HepG2 (cell line): ENCODE measurements at regions not wholly inside any gene's neighbourhood (a gene's known extent, or its start where the extent isn't known, plus 50 kb on each side); places are given as distances from the start of the nearest gene placed in this dataset.

Experiments
- ATAC-seq: fragments of 200-7000 bp; cut with Tn5 transposase; 3 replicates; pipeline ENCODE4 v1.9.1; 2020; ENCODE audit warnings: mild to moderate bottlenecking, moderate library complexity
- BruUV-seq: library from RNA; stranded (reverse); fragments of 400-500 nt; replicated peaks from 2 replicates; lab custom pipeline; 2021; lab: Mats Ljungman, UMichigan
- CTCF ChIA-PET: fragments of 300-600 bp; formaldehyde crosslinking; extraction: SDS; loops from one replicate; lab custom pipeline; 2021; ENCODE audit warnings: low total read pairs, inconsistent platforms, low intra/inter-chr PET ratio; lab: Yijun Ruan, JAX
- POLR2A ChIA-PET: fragments of 350-600 bp; sonication (Branson Sonifier 250); formaldehyde crosslinking; loops from one replicate; lab custom pipeline; 2020; ENCODE audit warnings: antibody characterized with exemption, inconsistent platforms; lab: Yijun Ruan, JAX
- DNase-seq: peaks from one replicate; pipeline ENCODE4 v3.0.0-alpha.2; 2015; ENCODE audit warnings: low spot score
- FAIRE-seq: peaks from 3 replicates; lab custom pipeline; 2011; peaks lifted over from hg19 to GRCh38; lab: Jason Lieb, UNC
- H2AFZ ChIP-seq: one replicate; pipeline ENCODE4 v1.6.1; 2011; ENCODE audit warnings: low read length, inconsistent platforms
- H3K27ac ChIP-seq: fragments of 300-600 bp; 3 replicates; pipeline ENCODE4 v1.8.0; 2011; ENCODE audit warnings: mixed run types, mild to moderate bottlenecking, mixed read lengths, low read length, inconsistent platforms; ENCODE audit not compliant: insufficient read depth; ENCODE audit errors: extremely low read length
- H3K27me3 ChIP-seq, 2 experiments: fragments of 200-600 bp in 1 of 2; 2 replicates in 1 of 2; 3 replicates in 1 of 2; pipeline versions ENCODE4 v1.6.0 to v1.8.0; 2011; ENCODE audit warnings: low read length in 2 of 2, mild to moderate bottlenecking in 2 of 2, moderate library complexity in 2 of 2, inconsistent platforms in 1 of 2; ENCODE audit not compliant: insufficient read depth in 2 of 2, control insufficient read depth in 1 of 2
- H3K36me3 ChIP-seq, 2 experiments: fragments of 200-600 bp in 1 of 2; replicated peaks in 1 of 2; 2 replicates in 1 of 2; 3 replicates in 1 of 2; pipeline versions ENCODE4 v1.5.1 to v1.8.0; 2011; ENCODE audit warnings: low read length in 2 of 2, inconsistent platforms in 1 of 2; ENCODE audit not compliant: insufficient read depth in 2 of 2, control insufficient read depth in 1 of 2
- H3K4me1 ChIP-seq: 2 replicates; pipeline ENCODE4 v1.5.1; 2012; ENCODE audit warnings: low read length, inconsistent platforms; ENCODE audit not compliant: insufficient read depth
- H3K4me2 ChIP-seq: 2 replicates; pipeline ENCODE4 v1.6.0; 2011; ENCODE audit warnings: low read depth, low read length, inconsistent platforms
- H3K4me3 ChIP-seq, 3 experiments: fragments of 200-600 bp in 1 of 3; sonication (generic), shearing (Covaris generic) in 1 of 3; replicated peaks in 1 of 3; 2 replicates each; pipeline ENCODE4 v1.5.1; 2011 to 2016; ENCODE audit warnings: low read length in 3 of 3, inconsistent platforms in 2 of 3, low read depth in 2 of 3, mild to moderate bottlenecking in 2 of 3, control low read depth in 1 of 3, mixed read lengths in 1 of 3; ENCODE audit not compliant: insufficient read depth in 1 of 3
- H3K79me2 ChIP-seq: one replicate; pipeline ENCODE4 v1.6.1; 2011; ENCODE audit warnings: low read length, inconsistent platforms; ENCODE audit not compliant: insufficient read depth
- H3K9ac ChIP-seq: 2 replicates; pipeline ENCODE4 v1.6.0; 2011; ENCODE audit warnings: mild to moderate bottlenecking, low read depth, low read length, inconsistent platforms; ENCODE audit not compliant: insufficient read depth
- H3K9me3 ChIP-seq: 2 replicates; pipeline ENCODE4 v1.5.1; 2012; ENCODE audit warnings: mild to moderate bottlenecking, low read length
- H4K20me1 ChIP-seq: 2 replicates; pipeline ENCODE4 v1.6.0; 2011; ENCODE audit warnings: inconsistent platforms, mild to moderate bottlenecking, low read length, moderate library complexity; ENCODE audit not compliant: insufficient read depth
- EEA1 ChIP-seq: sonication (generic); formaldehyde crosslinking; IDR thresholded peaks from 2 replicates; pipeline ENCODE4 v1.5.1; 2020; ENCODE audit warnings: mild to moderate bottlenecking, missing genetic modification reagents, borderline replicate concordance
- ELF3 ChIP-seq: IDR thresholded peaks from 2 replicates; pipeline ENCODE4 v1.6.1; 2016; ENCODE audit warnings: missing genetic modification reagents, missing compliant biosample characterization
- KLF11 ChIP-seq: IDR thresholded peaks from 2 replicates; pipeline ENCODE4 v1.6.1; 2016; ENCODE audit warnings: missing compliant biosample characterization
- KLF12 ChIP-seq: sonication (generic); formaldehyde crosslinking; IDR thresholded peaks from 2 replicates; pipeline ENCODE4 v1.4.0; 2020; ENCODE audit warnings: missing genetic modification reagents, borderline replicate concordance
- LCORL ChIP-seq, 2 experiments: fragments of 450-650 bp in 1 of 2; sonication (generic) in 1 of 2; formaldehyde crosslinking in 1 of 2; IDR thresholded peaks; 2 replicates each; pipeline versions ENCODE4 v1.5.0 to v1.6.1; 2017 to 2020; ENCODE audit warnings: antibody characterized with exemption in 1 of 2, missing genetic modification reagents in 1 of 2
- MED8 ChIP-seq: sonication (generic); formaldehyde crosslinking; IDR thresholded peaks from 2 replicates; pipeline ENCODE4 v1.8.1; 2023; ENCODE audit warnings: mild to moderate bottlenecking, missing genetic modification reagents; ENCODE audit not compliant: insufficient replicate concordance
- MTF1 ChIP-seq: sonication (generic); formaldehyde crosslinking; IDR thresholded peaks from 2 replicates; pipeline ENCODE4 v1.5.0; 2020; ENCODE audit warnings: missing genetic modification reagents
- RBM22 ChIP-seq: fragments of 200-400 bp; formaldehyde crosslinking; optimal IDR thresholded peaks from 2 replicates; pipeline ENCODE3; 2017; ENCODE audit warnings: mild to moderate bottlenecking, low read length, moderate library complexity
- SIN3B ChIP-seq: fragments of 150-350 bp; IDR thresholded peaks from 2 replicates; pipeline ENCODE4 v1.6.1; 2014; ENCODE audit warnings: low read length
- SP140L ChIP-seq: sonication (generic); formaldehyde crosslinking; IDR thresholded peaks from 2 replicates; pipeline ENCODE4 v1.4.0; 2020; ENCODE audit warnings: missing genetic modification reagents, borderline replicate concordance
- ZBTB1 ChIP-seq: sonication (generic); formaldehyde crosslinking; IDR thresholded peaks from 2 replicates; pipeline ENCODE4 v1.4.0; 2020; ENCODE audit warnings: missing genetic modification reagents, borderline replicate concordance
- ZNF44 ChIP-seq: sonication (generic); formaldehyde crosslinking; IDR thresholded peaks from 2 replicates; pipeline ENCODE4 v1.5.1; 2020; ENCODE audit warnings: mild to moderate bottlenecking, missing genetic modification reagents
- ZNF788 ChIP-seq: sonication (generic); formaldehyde crosslinking; IDR thresholded peaks from 2 replicates; pipeline ENCODE4 v1.5.0; 2020; ENCODE audit warnings: mild to moderate bottlenecking, missing genetic modification reagents, borderline replicate concordance
- ZSCAN21 ChIP-seq: sonication (generic); formaldehyde crosslinking; IDR thresholded peaks from 2 replicates; pipeline ENCODE4 v1.8.0; 2022; ENCODE audit warnings: mild to moderate bottlenecking, missing genetic modification reagents, moderate library complexity, borderline replicate concordance
- WGBS: methylation state at CpG from one replicate; pipeline ENCODE4 v1.1.6; 2017; ENCODE audit warnings: low lambda C conversion rate; 5-methylcytosine and 5-hydroxymethylcytosine counted together
- in situ Hi-C: cut with HindIII; loops from 2 replicates; pipeline ENCODE4 v1.10.0; 2017; ENCODE audit warnings: low pct_unique_long_range_greater_than_20kb; ENCODE audit not compliant: extremely low pct_ligation_motif_present
- intact Hi-C: fragments of 100-400 bp; cut with micrococcal nuclease; formaldehyde crosslinking; loops from one replicate; pipeline ENCODE4 v1.10.0; 2022; ENCODE audit not compliant: unreplicated experiment
- TF ChIP-seq, protein P1 (sequence below): fragments of 450-650 bp; IDR thresholded peaks from 2 replicates; pipeline ENCODE4 v1.6.1; 2017; ENCODE audit warnings: mild to moderate bottlenecking
- TF ChIP-seq, protein P2 (sequence below): sonication (generic); formaldehyde crosslinking; IDR thresholded peaks from 2 replicates; pipeline ENCODE4 v1.8.0; 2022; ENCODE audit warnings: mild to moderate bottlenecking, missing genetic modification reagents, moderate library complexity
- TF ChIP-seq, protein P3 (sequence below): sonication (generic); formaldehyde crosslinking; IDR thresholded peaks from 2 replicates; pipeline ENCODE4 v1.9.0; 2021; ENCODE audit warnings: missing genetic modification reagents, mild to moderate bottlenecking, borderline replicate concordance
- TF ChIP-seq, protein P4 (sequence below): sonication (generic); formaldehyde crosslinking; IDR thresholded peaks from 2 replicates; pipeline ENCODE4 v1.8.1; 2023; ENCODE audit warnings: mild to moderate bottlenecking, inconsistent platforms, moderate library complexity, missing genetic modification reagents, borderline replicate concordance

DNA sequence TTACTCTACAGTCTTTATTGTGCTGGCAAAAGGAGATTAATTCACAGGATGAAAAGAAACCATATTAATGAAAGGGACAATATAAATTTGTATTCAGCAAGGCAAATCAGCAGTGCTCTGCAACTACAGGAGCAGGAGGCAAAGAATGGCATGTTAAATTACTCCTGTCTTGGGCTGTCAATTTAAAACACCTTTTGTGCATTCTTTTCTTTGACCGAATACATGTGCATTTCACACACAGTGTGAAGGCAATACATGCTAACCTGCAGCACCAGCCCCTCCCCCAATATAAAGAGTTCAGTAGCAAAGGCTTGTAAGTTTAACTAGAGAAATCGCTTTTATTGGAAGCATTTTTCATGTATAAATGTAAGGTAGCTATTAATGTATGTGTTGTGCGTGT is 275.2 kb upstream of the TOPAZ1 start:
- DNase-seq, result no peak
- Histone ChIP-seq H4K20me1 (no peaks in the 10 kb centered on the region), H3K27ac (no peak overlapping the region), H3K4me3 (no peak overlapping the region), H3K4me2 (no peak overlapping the region), H3K27me3 (no peaks in the 10 kb centered on the region; a peak in 3 of 5 replicates), H3K9ac (no peak overlapping the region), H2AFZ (no peak overlapping the region), H3K79me2 (no peaks in the 10 kb centered on the region), H3K9me3 (no peaks in the 10 kb centered on the region), H3K4me1 (no peaks in the 10 kb centered on the region)
- no peak for FAIRE-seq
- in situ Hi-C loops, result no loop called here
- no peak for ATAC-seq
- 41% methylated on average over 3 of the region's 3 CpGs for WGBS
- intact Hi-C loops, result no loop called here
- no TSS peak for BruUV-seq
- POLR2A ChIA-PET, result no interaction called here
- TF ChIP-seq MED8 (CRISPR knock-in tag), result no peak
- TF ChIP-seq KLF11 (CRISPR knock-in tag), result no peak
- TF ChIP-seq, protein P1, sequence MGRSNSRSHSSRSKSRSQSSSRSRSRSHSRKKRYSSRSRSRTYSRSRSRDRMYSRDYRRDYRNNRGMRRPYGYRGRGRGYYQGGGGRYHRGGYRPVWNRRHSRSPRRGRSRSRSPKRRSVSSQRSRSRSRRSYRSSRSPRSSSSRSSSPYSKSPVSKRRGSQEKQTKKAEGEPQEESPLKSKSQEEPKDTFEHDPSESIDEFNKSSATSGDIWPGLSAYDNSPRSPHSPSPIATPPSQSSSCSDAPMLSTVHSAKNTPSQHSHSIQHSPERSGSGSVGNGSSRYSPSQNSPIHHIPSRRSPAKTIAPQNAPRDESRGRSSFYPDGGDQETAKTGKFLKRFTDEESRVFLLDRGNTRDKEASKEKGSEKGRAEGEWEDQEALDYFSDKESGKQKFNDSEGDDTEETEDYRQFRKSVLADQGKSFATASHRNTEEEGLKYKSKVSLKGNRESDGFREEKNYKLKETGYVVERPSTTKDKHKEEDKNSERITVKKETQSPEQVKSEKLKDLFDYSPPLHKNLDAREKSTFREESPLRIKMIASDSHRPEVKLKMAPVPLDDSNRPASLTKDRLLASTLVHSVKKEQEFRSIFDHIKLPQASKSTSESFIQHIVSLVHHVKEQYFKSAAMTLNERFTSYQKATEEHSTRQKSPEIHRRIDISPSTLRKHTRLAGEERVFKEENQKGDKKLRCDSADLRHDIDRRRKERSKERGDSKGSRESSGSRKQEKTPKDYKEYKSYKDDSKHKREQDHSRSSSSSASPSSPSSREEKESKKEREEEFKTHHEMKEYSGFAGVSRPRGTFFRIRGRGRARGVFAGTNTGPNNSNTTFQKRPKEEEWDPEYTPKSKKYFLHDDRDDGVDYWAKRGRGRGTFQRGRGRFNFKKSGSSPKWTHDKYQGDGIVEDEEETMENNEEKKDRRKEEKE, result no peak
- TF ChIP-seq, protein P2, sequence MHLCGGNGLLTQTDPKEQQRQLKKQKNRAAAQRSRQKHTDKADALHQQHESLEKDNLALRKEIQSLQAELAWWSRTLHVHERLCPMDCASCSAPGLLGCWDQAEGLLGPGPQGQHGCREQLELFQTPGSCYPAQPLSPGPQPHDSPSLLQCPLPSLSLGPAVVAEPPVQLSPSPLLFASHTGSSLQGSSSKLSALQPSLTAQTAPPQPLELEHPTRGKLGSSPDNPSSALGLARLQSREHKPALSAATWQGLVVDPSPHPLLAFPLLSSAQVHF (CRISPR knock-in tag), result no peak
- no peak for TF ChIP-seq ZBTB1 (CRISPR knock-in tag)
- no peak for TF ChIP-seq MTF1
- no peak for TF ChIP-seq EEA1 (CRISPR knock-in tag)
- TF ChIP-seq ZSCAN21 (CRISPR knock-in tag), result no peak
- TF ChIP-seq, protein P3, sequence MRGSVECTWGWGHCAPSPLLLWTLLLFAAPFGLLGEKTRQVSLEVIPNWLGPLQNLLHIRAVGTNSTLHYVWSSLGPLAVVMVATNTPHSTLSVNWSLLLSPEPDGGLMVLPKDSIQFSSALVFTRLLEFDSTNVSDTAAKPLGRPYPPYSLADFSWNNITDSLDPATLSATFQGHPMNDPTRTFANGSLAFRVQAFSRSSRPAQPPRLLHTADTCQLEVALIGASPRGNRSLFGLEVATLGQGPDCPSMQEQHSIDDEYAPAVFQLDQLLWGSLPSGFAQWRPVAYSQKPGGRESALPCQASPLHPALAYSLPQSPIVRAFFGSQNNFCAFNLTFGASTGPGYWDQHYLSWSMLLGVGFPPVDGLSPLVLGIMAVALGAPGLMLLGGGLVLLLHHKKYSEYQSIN, result no peak
- no peak for TF ChIP-seq ZNF788 (CRISPR knock-in tag)
- TF ChIP-seq, protein P4, sequence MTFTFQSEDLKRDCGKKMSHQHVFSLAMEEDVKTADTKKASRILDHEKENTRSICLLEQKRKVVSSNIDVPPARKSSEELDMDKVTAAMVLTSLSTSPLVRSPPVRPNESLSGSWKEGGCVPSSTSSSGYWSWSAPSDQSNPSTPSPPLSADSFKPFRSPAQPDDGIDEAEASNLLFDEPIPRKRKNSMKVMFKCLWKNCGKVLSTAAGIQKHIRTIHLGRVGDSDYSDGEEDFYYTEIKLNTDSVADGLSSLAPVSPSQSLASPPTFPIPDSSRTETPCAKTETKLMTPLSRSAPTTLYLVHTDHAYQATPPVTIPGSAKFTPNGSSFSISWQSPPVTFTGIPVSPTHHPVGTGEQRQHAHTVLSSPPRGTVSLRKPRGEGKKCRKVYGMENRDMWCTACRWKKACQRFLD (CRISPR knock-in tag), result no peak
- TF ChIP-seq ELF3, result no peak
- no peak for TF ChIP-seq ZNF44 (CRISPR knock-in tag)
- no peak for TF ChIP-seq LCORL (IDR thresholded peaks at IDR 0.05)
- no peak for TF ChIP-seq LCORL (CRISPR knock-in tag; IDR thresholded peaks at IDR 0.05)
- no peak for TF ChIP-seq KLF12
- TF ChIP-seq SP140L (CRISPR knock-in tag), result no peak
- no peak for TF ChIP-seq RBM22
- TF ChIP-seq SIN3B, result no peak
- TF ChIP-seq, all 625 proteins: peak for 0
- H3K36me3 ChIP-seq, result no peaks in the 10 kb centered on the region
- CTCF ChIA-PET, result no interaction called here
